ENCODE measurements at regions not wholly inside any gene's neighbourhood (a gene's known extent, or its start where the extent isn't known, plus 50 kb on each side); places are given as distances from the start of the nearest gene placed in this dataset.

DNA sequence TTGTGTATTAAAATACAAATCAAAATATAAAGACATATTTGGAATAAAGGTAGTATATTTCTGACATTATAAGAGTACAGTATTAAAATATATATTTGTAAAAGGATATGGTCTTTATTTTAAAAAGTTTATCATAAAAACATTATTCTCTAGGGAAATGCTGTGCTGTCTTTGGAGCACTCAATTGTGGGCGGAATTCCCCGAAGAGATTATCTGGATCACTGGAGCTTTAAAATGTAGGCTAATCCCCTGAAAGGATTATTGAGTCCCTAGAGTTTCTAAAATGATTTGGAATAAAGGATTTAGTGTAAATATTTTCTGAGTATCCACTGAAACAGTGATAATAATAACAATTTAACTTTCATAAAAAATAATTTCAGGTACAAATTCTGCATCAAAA, 1239.4 kb downstream of the TECRL start:
- DNase-seq (ENCODE audit: low spot score in 2 of 2) = no peak
- Histone ChIP-seq H3K27me3 (no peaks in the 10 kb centered on the region), H3K9me3 (no peaks in the 10 kb centered on the region), H3K4me1 (no peaks in the 10 kb centered on the region), H3K27ac (no peak overlapping the region), H3K4me3 (no peak overlapping the region), H3K36me3 (no peaks in the 10 kb centered on the region)
- TF ChIP-seq POLR2A (IDR thresholded peaks at IDR 0.05) = no peak
- 88 to 94% methylated on average over 2 of the region's 2 CpGs for WGBS, 2 donors

DNA sequence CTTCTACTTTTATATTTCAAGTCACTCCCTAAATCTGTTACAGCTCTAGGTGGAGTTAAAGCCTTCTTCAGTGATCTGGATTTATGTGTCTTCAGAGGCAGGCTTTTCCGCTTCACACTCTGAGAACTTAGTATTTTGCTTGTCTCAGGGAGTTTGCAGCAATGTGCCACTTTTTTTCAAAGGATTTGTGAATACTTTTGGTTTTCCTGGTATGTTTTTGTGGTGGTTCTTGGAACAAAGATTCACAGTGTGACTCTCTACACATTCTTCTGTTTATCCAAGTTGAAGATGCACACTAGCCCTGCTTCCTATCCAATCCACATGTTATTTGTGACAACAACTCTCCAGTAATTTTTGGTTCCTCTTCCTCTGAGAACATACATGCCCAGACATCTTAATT, 1253.7 kb downstream of the TECRL start:
- no peaks in the 10 kb centered on the region for H3K4me1 ChIP-seq
- WGBS, 2 donors = 75 to 91% methylated on average over 1 of the region's 1 CpG
- H3K36me3 ChIP-seq = no peaks in the 10 kb centered on the region
- TF ChIP-seq POLR2A (IDR thresholded peaks at IDR 0.05) = no peak
- no peak for TF ChIP-seq EP300 (IDR thresholded peaks at IDR 0.05)
- TF ChIP-seq, protein P1, sequence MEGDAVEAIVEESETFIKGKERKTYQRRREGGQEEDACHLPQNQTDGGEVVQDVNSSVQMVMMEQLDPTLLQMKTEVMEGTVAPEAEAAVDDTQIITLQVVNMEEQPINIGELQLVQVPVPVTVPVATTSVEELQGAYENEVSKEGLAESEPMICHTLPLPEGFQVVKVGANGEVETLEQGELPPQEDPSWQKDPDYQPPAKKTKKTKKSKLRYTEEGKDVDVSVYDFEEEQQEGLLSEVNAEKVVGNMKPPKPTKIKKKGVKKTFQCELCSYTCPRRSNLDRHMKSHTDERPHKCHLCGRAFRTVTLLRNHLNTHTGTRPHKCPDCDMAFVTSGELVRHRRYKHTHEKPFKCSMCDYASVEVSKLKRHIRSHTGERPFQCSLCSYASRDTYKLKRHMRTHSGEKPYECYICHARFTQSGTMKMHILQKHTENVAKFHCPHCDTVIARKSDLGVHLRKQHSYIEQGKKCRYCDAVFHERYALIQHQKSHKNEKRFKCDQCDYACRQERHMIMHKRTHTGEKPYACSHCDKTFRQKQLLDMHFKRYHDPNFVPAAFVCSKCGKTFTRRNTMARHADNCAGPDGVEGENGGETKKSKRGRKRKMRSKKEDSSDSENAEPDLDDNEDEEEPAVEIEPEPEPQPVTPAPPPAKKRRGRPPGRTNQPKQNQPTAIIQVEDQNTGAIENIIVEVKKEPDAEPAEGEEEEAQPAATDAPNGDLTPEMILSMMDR (IDR thresholded peaks at IDR 0.05) = no peak
- no peak overlapping the region for H3K27ac ChIP-seq
- DNase-seq (ENCODE audit: low spot score in 2 of 2) = no peak
- H3K9me3 ChIP-seq = peaks cover 0 to 14% (median 0%) of the 10 kb centered on the region in 4 donors
- no peaks in the 10 kb centered on the region for H3K27me3 ChIP-seq
- H3K4me3 ChIP-seq = no peak overlapping the region

DNA sequence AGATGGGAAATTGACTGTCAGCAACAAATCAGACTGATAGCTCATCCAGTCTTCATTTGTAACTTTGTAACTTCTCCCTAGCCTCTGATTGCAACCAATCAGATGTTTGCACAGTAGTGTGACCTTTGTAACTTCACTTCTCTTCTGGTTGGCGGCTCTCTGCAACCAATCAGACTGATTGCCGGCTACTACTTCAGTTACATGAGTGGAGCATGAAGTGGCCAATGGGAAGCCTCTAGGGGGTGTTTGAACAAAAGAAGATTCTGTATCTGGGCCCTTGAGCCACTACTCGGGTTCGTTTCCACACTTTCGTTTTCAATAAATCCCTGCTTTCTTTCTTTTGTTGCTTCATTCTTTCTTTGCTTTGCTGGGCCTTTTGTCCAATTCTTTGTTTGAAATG, 1285.8 kb downstream of the TECRL start:
- DNase-seq (ENCODE audit: low spot score in 2 of 2) = no peak

DNA sequence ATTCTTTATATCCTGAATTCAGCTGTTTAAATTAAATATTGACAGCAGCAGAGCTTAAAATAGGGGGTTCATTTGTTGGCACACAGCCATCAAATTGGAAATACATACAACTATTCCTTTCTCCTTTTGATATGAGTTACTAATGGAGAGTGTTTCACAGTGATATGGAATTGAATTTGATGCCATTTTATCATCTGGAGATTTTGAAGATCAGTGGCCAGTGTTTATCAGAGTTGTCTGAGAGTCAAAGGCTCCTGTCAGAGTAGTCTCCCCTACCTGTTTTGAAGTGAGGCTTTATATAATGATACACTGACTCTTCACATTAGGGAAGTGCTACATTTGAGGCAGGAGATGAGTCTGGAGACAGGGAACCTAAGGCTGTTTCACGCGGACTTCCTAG, 1286.3 kb downstream of the TECRL start:
- Histone ChIP-seq H3K4me1 (no peaks in the 10 kb centered on the region), H3K4me3 (no peak overlapping the region), H3K27ac (no peak overlapping the region), H3K27me3 (no peaks in the 10 kb centered on the region), H3K9me3 (no peaks in the 10 kb centered on the region), H3K36me3 (no peaks in the 10 kb centered on the region)
- TF ChIP-seq EP300 (IDR thresholded peaks at IDR 0.05) = no peak
- TF ChIP-seq, protein P1 (IDR thresholded peaks at IDR 0.05) = no peak
- TF ChIP-seq POLR2A (IDR thresholded peaks at IDR 0.05) = no peak
- WGBS, 2 donors = 88 to 96% methylated on average over 2 of the region's 2 CpGs
- no peak for DNase-seq (ENCODE audit: low spot score in 2 of 2)

More for the DNA sequence above, 1285.8 kb downstream of the TECRL start:
- TF ChIP-seq, protein P1 (IDR thresholded peaks at IDR 0.05) = no peak
- TF ChIP-seq POLR2A (IDR thresholded peaks at IDR 0.05) = no peak
- TF ChIP-seq EP300 (IDR thresholded peaks at IDR 0.05) = no peak
- H3K4me3 ChIP-seq = no peak overlapping the region
- H3K27ac ChIP-seq = no peak overlapping the region
- WGBS, 2 donors = 91 to 92% methylated on average over 5 of the region's 5 CpGs
- H3K27me3 ChIP-seq = no peaks in the 10 kb centered on the region
- H3K4me1 ChIP-seq = no peaks in the 10 kb centered on the region
- H3K9me3 ChIP-seq = no peaks in the 10 kb centered on the region
- H3K36me3 ChIP-seq = no peaks in the 10 kb centered on the region

DNA sequence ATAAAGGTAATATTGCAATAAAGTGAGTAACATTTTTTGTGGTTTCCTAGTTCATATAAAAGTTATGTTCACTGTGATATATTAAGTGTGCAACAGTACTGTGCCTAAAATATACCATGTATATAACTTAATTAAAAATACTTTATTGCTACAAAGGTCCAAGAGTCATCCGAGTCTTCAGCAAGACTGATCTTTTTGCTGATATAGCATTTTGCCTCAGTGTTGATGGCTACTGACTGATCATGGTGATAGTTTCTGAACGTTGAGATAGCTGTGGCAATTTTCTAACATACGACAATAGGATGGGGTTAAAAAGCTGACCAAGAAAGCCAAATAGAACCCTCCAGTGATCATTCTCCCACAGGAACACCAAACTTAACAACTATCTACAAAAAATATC, 1302.7 kb downstream of the TECRL start:
- Histone ChIP-seq H3K27ac (no peak overlapping the region), H3K4me3 (no peak overlapping the region), H3K27me3 (no peaks in the 10 kb centered on the region), H3K36me3 (no peaks in the 10 kb centered on the region), H3K9me3 (peaks cover 0 to 14% (median 0%) of the 10 kb centered on the region in 4 donors), H3K4me1 (no peaks in the 10 kb centered on the region)
- WGBS, 2 donors = 70 to 86% methylated on average over 3 of the region's 3 CpGs
- TF ChIP-seq POLR2A (IDR thresholded peaks at IDR 0.05) = no peak
- TF ChIP-seq EP300 (IDR thresholded peaks at IDR 0.05) = no peak
- TF ChIP-seq, protein P1 (IDR thresholded peaks at IDR 0.05) = no peak
- DNase-seq (ENCODE audit: low spot score in 2 of 2) = no peak

DNA sequence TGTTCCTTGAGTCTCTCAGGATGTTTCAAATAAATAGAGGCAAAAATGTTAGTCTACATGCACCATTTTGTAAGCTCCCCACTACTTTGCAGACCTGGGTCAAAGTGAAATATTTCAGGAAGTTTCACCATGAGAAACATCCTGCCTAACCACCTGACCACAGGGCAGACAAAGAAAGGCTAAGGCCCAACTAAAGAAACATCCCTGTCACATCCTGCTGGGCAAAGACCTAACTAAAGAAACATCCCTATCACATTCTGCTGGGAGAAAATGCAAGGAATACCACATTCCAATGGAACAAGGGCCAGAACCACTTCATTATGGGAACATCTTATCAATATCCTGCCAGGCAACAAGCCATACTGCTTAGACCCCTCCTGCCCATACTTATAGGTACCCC, 1303.4 kb downstream of the TECRL start:
- Histone ChIP-seq H3K4me3 (no peak overlapping the region), H3K9me3 (peaks cover 0 to 15% (median 0%) of the 10 kb centered on the region in 4 donors), H3K36me3 (no peaks in the 10 kb centered on the region), H3K4me1 (no peaks in the 10 kb centered on the region), H3K27me3 (no peaks in the 10 kb centered on the region), H3K27ac (no peak overlapping the region)
- TF ChIP-seq POLR2A (IDR thresholded peaks at IDR 0.05) (no peak), EP300 (IDR thresholded peaks at IDR 0.05) (no peak)
- TF ChIP-seq, protein P1 (IDR thresholded peaks at IDR 0.05) = no peak
- DNase-seq (ENCODE audit: low spot score in 2 of 2) = no peak
